ENCODE measurements at regions not wholly inside any gene's neighbourhood (a gene's known extent, or its start where the extent isn't known, plus 50 kb on each side); places are given as distances from the start of the nearest gene placed in this dataset.
"Not testable (repeated sequence)": the region's sequence is repeated elsewhere in the genome, so short reads cannot be mapped to it uniquely, and the experiment has no call there.

GRCh38 chr5:63894690-63895089, 67.6 kb downstream of the HTR1A start:
- no peak for DNase-seq

DNA sequence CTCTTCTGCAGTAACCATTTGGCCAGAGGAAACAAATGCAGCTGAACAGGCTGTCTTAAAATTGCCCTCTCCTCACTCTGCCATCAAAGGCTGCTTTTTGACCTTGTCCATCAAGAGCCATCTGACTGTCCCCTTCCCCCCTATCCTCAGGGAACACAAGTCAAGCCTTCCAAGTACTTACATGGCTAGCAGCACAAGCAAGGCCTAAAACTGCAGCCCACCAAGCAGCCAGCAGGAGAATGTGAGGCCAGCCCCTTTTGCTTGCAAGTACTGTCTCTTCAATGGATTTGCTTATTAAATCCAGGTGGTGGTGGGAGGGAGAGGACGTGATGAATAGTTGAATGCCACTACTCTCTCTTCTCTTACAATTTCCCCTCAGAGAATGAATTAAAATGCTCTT, 83.5 kb downstream of the HTR1A start:
- DNase-seq = no peak

GRCh38 chr5:63877961-63878360, 84.3 kb downstream of the HTR1A start:
- no peak for DNase-seq

DNA sequence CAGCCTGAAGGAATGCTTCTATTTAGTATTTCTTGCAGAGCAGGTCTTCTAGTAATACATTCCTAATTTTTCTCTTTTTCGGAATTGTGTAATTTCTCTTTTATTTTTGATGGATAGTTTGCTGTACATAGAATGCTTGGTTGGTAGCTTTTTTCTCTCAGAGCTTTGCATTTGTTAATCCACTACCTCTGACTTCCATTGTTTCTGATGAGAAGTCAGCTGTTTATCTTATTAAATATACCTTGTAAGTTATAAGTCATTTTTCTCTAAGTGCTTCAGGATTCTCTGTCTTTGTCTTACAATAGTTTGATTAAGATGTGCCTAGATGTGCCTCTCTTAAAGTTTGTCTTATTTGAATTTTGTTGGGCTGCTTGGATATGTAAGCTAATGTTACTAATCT, 101.9 kb downstream of the HTR1A start:
- DNase-seq = no peak

DNA sequence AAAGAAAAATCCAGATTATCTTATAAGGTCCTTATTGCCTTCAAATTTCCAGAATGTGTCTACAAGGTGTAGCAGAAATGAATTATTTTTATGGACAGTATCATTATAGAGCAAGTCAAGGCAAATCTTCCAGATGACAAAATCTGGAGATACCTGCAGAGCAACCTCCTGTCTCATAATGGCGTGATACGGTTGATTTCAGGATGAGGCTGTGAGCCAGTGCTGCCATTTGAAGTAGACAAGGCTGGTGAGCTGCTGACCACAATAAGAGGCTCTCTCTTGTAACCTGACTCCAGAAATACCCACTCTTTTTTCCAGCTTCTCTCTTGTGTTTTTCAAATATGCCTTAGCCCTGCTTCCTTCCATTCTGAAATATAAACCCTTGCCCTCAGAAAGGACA, 108.2 kb downstream of the HTR1A start:
- DNase-seq = no peak

DNA sequence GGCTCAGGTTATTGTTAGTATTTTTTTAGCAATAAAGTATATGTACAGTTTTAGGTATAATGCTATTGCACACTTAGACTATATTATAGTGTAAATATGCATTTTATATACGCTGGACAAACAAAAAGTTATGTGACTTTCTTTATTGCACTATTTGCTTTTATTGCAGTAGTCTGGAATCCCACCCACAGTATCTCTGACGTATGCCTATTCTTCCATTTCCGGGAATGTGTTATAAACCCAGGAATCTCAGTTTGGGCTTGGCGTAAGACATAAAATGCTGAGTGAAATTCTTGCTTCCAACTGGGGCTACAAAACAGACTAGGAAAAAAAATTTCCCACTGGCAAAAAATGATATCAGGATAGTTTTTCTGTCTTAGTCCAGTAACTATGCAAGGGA, 119.1 kb downstream of the HTR1A start:
- no peak for DNase-seq

DNA sequence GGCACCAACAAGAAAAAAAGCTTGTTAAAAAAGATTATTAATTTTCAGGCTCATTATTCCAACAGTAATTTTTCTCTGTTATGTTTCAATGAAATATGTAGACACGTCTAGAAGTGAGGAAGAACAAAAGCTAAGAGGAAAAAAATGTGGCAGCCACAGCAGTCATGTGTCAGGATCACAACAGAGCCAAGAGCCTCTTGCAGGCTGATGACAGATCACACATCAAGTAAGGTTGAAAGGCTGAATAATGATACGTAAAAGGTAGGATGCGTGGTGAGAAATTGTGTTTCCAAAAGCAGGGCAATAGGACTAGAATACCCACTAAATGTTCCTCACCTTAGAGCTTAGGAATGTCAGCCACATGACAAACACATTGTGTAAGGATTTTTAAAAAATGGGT, 124.8 kb downstream of the HTR1A start:
- no peak for DNase-seq

GRCh38 chr5:63831381-63831780, 130.9 kb downstream of the HTR1A start:
- no peak for DNase-seq

DNA sequence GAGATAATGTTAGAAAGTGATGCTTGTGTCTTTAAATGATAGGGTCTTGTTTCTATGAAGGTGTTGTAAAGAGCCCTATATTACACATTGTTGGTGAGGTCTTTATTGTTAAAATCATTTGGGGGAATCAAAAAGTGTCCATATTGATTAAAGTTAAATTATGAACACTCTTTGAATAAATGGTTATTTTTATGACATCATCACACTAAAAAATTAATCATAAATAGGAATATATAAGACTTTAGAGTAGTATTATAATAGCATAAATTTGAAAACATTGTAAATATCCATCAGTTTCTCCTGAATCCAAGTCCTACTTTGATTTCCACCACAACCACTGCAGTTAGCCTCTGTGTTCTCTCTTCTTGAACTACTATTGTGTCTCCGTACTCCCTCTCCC, 136.3 kb downstream of the HTR1A start:
- no peak for DNase-seq

DNA sequence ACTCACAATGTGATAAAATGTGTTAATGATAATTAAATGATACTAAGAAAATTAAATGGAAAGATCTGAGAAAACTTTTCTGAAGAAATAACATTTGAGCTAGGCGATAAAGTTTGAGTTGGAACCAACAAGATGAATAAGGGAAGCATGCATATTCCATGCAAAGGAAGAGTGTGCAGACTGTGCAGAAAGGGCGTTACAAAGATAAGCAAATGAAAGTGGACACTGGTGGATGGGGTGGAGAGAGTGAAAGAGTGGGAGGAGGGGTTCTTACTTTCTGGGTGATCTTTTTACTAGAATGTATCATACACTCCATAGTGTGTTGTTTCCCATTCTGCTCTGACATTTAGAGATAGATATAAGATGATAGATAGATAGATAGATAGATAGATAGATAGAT, 138.7 kb downstream of the HTR1A start:
- DNase-seq = no peak

DNA sequence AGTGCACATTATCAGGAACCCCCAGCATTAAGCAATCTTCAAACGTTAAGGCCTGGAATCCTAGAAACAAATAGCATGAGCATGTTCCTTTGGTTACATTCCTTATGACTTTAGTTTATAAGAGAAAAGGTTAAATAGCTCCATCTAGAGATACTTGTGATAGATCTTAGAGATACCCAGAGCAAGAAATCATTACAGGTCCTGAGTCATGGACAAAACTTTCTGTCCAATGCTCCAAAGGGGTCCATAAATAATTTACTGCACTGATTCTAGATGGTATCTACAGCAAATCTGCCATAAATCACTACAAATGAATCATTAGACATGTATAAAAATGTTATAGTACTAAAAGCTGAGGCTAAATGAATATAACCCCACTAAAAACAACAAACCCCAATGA, 139.6 kb downstream of the HTR1A start:
- no peak for DNase-seq

DNA sequence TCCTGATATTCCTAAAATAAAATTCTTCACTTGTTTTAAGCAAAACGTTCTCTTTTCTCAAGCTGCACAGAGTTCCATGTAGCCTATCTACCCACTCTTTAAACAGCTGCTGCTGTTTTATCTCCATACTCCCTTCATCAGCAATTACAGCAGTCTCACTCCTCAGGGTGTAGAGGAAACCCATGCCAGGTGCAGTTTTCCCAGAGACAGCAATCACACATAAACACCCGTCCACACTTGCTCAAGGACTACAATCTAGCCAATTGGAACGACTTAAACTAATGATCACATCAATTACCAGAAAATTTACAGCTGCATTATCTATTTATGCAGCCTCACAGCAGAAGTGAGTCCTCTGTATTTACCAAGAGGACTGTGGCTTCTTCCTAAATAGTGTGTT, 141.7 kb downstream of the HTR1A start:
- DNase-seq = no peak

GRCh38 chr5:63812693-63813092, 149.6 kb downstream of the HTR1A start:
- no peak for DNase-seq

- DNase-seq = no peak
Measured at GRCh38 chr5:63811961-63812360, 150.3 kb downstream of the HTR1A start.

DNA sequence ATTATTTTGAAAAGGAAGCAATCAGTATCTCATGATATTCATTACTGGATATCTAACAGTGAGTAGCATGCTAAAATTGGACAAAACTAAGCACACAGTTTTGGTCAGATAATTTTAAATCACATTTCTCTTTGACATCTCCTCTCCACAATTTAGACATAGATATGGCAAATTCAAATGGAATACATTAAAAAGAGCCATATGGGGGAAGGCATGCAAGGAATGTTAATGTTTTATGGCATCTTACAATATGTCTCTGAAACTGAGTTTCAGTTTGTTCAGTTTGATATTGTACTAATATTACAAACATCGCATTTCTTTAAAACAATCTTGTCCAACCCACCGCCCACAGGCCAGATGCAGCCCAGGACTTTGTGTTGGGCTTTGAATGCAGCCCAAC, 151.0 kb downstream of the HTR1A start:
- no peak for DNase-seq

DNA sequence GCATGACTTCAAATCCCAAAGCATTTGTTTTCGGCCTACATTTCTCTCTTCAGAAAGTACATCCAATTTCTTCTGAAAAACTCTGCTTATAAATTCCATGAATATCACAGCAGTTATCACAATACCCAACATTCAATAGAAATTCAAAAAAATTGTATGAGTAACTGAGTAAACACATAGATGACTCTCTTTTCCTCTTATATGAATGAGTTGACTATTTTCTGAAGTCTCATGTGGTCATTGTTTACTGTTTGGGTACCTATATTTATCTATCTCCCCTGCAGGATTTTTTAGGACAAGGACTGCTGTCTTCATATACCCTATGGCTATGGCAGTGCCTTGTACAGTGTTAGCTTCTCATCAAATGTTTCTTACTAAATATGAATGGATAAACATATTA, 157.1 kb downstream of the HTR1A start:
- DNase-seq = no peak

GRCh38 chr5:63803165-63803564, 159.1 kb downstream of the HTR1A start:
- no peak for DNase-seq

DNA sequence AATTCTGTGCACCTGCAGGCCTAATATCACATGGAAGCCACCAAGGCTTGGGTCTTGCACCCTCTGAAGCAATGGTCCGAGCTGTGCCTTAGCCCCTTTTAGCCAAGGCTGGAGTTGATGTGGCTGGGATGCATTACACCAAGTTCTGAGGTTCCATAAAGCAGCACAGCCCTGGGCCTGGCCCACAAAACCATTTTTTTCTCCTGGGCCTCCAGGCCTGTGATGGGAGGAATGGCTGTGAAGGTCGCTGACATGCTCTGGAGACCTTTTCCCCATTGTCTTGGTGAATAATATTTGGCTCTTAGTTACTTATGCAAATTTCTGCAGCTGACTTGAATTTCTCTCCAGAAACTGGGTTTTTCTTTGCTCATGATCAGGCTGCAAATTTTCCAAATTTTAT, 167.3 kb downstream of the HTR1A start:
- no peak for DNase-seq

GRCh38 chr5:63794296-63794695, 167.9 kb downstream of the HTR1A start:
- no peak for DNase-seq

GRCh38 chr5:63774939-63775338, 187.3 kb downstream of the HTR1A start:
- DNase-seq = no peak

DNA sequence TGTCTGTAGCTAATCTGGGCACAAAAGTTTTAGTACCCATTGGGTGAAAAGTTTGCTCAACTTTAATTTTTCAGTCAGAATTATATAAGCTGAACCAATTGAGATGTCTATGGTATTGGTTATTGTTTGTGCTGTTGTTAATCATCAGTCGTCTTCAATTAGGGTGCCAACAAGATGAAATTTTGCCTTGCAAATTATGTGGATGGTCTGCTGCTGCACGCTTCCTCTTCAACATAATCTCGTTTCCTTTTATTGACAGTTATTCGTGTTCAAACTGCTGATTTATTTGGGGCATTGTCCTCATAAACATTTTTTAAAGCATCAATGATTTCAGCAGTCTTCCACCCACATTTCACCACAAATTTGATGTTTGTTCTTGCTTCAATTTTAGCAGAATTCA, 194.0 kb downstream of the HTR1A start:
- no peak for DNase-seq

GRCh38 chr5:63760965-63761364, 201.3 kb downstream of the HTR1A start:
- no peak for DNase-seq

DNA sequence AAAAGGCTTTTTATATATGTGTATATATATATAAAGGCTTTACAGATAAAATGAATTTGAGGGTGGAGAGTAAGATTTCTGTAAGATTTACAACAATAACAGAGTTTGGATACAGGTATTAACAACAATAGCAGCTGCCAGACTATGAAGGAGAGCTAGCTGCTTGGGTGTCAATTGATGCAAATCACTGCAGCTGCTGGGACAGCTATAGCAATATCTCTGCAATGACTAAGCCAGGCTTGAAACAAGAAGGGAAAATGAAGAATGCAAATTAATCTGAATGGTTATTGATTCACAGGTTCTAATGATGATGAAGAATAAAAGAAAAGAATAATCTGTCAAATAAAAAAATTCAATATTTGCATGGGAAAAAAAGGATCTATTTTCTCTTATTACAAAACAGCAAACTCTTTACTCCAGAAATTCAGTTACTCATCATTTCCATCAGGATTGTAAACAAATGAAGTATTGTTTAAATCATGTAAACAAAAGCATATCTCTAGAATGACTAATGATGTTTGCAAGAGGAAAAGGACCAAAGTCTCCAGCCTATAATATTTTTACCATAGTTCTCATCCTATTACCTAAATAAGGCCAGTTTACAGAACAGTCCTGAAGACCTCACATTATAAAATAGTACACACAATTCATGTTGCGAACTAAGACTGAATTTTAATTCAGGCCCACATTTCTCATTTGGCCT, 219.0 kb downstream of the HTR1A start:
- DNase-seq = no peak

- DNase-seq = not testable (repeated sequence)
Measured at GRCh38 chr5:63732880-63733279, 229.4 kb downstream of the HTR1A start.

DNA sequence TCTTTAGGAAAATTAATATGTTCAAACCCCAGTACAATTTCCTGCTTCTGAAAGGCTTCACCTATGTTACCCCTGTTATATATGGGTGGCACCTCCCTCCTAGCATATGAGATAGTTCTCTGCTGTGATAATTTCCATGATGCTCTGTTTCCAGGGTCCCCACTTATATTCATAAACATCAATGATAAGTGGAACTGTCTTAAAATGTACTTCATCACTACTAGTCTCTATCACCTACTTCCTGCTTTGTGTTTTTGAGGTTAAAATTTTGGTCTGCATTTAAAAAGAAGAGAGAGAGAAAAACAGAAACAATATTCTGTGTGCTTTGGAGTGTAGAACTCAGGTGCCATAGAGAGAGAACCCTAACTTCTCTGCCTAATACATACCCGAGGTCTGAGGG, 234.7 kb downstream of the HTR1A start:
- no peak for DNase-seq

DNA sequence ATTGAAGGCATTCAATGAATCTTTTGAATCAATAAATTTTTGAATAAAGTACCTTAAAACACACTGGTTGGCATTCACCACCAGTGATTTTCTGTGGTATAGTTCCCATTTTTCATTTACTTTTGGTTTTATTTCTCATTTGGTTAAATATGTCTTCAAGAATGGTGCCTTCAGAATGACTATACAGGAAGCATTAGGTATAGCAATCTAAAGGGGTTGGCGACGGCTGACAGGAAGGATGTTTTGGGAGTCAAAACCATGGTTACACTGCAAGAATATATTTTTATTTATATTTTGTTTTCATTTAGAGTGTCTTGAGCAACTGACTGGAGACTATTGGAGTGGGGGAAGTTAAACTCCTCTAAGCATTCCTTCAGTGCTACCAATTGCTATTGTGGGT, 235.7 kb downstream of the HTR1A start:
- no peak for DNase-seq
